ENCODE measurements at regions not wholly inside any gene's neighbourhood (a gene's known extent, or its start where the extent isn't known, plus 50 kb on each side); places are given as distances from the start of the nearest gene placed in this dataset.
A peak's percentile ranks its signal among the peaks of the same experiment; 100 is the strongest.

- DNase-seq (ENCODE audit: low read depth) = no peak
These were observed 53.3 kb downstream of the BLID start for GRCh38 chr11:122062763-122063162.

DNA sequence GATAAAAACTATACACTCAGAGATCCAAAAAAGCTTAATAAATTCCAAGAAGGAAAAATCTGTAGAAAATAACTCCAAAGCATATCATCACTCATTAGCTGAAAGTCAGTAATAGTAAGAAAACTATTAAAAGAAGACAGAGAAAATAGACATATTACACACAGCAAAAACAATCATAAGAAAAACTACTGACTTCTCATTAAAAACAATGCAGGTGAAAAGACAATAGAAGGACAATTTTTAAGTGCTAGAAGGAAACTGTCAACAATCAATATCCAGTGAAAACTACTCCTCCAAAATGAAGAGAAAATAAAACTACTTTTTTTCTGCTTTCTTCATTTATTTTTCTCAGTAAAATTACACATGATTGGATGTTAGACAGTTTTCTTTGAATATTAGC is 56.5 kb downstream of the BLID start:
- no peak for DNase-seq (ENCODE audit: low read depth)

DNA sequence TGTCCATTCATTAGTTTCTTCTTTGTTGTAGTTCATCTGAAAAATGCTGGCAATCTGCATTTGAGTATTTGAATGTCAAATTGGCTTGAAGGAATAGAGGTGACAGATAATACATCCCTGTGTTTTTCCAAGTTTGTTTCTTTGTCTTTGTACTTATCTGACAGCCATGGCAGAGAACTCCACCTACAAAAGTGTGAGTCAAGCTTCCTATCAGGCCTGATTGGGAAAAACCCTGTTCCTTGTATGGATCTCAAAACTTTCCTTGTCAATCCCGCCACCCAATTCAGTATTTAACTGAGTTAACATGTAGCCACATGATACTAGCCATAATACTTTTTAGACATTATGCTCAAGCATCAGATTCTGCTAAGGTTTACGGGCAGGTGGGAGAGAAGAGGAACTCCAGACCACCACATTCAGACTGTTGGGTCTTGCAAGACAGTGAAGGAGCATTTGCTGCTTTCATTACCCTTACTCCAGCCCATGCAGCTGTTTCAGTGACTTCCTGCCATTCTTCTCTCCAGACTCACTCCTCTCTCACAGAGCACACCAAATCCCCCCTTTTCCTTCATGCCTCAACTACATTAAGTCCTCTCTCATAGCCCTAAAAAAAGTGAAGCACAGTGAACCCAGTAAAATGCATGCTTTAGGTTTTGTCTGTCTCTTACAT is 65.9 kb downstream of the BLID start:
- DNase-seq (ENCODE audit: low read depth) = no peak

DNA sequence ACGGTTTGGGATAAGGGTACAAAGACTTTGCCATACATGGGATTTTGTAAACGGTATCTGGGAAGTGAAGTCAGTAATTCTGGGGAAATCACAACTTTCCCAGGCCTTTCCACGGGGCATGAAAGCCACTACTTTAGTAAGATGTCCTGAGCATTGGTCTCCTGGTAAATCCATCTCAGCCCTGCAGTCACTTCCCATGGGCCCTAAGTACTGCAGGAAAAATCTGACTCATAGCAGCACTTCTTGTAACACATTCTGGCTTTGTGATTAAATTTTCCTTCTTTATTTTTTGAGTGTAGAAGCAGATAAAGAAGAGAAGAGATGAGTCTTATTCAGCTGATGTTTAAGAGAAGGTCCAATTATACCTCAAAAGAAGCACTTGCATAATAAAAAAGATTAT is 67.6 kb downstream of the BLID start:
- DNase-seq (ENCODE audit: low read depth) = peak; percentile 38

GRCh38 chr11:122046846-122047245 is 69.2 kb downstream of the BLID start:
- peak; percentile 85 for DNase-seq (ENCODE audit: low read depth)

- no peak for DNase-seq (ENCODE audit: low read depth)
These were observed 69.6 kb downstream of the BLID start for GRCh38 chr11:122046438-122046837.

DNA sequence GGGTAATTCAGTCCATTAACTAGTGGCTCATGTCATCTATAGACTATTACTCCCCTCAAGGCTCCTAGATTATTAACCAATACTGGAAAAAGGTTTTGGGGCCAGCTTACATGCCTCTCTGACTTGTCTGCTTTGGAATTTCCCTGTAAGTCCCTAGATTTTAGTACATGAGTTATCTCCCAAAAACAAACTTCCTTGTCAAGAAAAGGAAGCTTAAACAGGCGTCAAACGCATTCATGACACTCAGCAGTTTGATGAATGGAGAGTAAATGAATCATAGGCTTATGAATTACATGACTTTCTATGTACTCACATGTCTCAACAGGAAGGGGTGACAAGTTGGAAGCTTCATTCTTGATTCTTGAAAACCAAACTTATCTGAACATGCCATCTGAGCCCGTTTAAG is 70.8 kb downstream of the BLID start:
- DNase-seq (ENCODE audit: low read depth) = peak; percentile 82

DNA sequence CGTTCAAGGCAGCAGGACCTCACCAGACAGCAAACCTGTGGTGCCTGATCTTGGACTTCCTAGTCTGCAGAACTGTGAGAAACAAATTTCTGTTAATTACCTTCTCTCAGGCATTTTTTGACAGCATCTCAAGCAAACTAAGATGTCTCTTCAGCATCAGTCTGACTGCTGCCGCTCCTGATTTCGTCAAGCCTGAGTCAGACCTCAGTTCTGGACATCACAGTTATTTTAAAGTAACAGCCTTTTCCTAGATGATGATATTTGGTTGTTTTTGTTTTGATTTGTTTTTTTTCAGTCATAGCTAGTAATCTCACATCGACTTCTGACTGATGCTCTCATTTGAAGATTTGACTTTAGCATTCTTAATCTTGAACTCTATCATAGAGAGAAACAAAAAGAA is 71.9 kb downstream of the BLID start:
- DNase-seq (ENCODE audit: low read depth) = no peak

DNA sequence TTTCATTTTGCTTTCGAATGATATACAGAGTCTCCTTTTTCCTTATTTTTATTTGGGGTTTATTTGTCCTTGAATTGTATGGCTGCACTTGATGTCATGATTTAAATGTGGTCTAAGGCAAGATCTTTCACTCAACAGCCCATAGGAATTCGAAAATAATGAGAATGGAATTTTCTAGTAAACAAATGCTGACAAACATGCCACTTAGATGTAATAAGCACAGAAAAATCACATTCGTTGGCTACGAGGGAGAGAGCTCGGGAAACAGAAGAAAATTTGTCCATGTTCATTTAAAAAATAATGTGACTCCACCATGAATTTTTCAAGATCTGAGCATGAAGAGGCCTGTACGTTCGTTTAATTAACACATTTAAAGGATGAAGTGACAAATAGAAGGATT is 73.0 kb downstream of the BLID start:
- no peak for DNase-seq (ENCODE audit: low read depth)

DNA sequence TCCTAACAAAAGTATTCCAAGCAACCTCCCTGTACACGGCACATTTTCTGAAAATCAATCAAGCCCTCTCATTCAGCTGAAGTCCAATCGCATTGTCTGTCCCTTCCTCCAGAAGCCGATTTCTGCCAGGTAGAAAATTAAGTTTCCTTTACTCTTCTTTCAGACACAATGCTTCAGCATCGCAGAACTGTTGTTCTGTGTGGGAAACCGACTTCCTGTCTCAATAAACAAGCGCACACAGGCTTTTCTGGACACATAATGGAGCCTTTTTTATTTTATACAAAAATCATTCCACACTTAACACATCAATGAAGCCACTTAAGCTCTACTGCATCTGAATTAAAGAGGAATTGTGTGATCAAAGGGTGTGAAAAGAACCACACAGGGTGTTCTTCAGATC is 75.6 kb downstream of the BLID start:
- no peak for DNase-seq (ENCODE audit: low read depth)

DNA sequence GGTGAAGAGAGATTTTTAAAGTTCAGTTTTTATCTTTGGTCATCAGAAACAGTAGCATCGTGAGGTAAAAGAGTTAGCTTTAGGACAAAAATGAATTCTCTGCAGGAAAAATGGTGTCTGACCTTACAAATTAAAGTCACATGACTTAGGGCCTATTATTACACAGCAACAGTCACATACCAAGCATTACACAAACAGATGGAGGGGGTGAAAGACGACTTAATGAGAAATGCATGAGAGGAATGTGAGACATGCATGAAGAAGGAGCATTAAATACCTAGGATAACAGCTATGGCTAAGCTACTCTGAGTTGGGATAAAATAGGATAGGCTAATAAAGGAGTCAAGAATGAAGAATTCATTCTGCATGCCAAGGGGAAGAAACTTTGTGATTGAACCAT is 77.5 kb downstream of the BLID start:
- peak; percentile 89 for DNase-seq (ENCODE audit: low read depth)

GRCh38 chr11:122037911-122038310 is 78.1 kb downstream of the BLID start:
- DNase-seq (ENCODE audit: low read depth) = no peak

DNA sequence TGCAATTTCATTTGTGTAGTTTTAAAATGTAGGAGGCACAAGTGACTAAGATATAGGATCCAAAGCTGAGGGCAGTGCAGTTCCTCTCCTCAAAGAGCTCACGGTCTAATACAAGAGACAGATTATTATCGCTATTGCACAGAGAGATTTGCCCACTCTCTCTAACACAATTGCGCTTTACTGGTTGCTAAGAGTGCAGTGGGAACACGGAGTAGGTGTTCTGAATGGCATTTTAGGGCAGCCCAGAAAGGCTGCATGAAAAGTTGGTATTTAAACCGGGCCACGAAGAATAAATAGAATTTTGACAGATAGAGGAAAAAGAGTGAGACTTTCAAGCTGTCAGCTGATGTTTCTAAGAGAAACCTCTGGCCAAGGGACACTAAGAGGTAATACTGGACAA is 79.5 kb downstream of the BLID start:
- DNase-seq (ENCODE audit: low read depth) = no peak

DNA sequence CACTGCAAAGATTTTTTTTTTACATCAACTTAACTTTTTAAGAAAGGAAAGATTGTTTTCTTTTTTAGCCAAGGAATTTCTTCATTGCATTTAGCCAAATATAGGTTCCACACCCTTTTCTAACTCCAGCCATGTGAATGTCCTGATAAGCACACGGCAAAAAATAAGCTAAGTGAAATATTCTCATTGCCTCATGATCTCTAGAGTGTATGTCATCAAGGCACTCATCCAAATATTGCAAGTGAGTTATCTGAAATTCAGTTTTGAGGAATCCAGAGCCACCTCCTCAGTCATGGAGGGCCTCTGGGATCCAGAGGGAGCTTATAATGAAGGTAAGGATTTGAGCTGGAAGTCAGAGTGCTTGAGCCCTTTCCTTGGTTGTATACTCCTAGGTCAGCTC is 80.0 kb downstream of the BLID start:
- peak; percentile 76 for DNase-seq (ENCODE audit: low read depth)

DNA sequence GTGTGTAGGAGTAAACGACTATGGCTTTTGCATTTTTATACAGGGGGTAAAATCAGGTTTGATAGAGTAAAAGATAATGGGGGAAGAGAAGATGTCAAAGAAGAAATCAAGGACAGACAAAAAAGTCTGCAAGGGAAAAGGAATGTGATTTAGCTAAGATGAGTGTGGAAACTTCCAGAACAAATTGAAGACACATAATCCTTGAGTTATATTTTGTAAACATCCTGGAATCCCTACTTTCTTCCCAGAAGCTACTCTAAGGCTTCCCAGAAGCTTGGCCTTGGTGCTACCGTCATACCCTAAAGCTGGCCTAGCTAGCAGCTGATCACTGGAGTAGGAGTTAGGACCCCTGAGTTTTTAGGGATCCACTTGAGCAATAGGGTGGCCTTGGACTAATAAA is 82.4 kb downstream of the BLID start:
- DNase-seq (ENCODE audit: low read depth) = peak; percentile 49

- DNase-seq (ENCODE audit: low read depth) = no peak
These were observed 82.8 kb downstream of the BLID start for GRCh38 chr11:122033193-122033592.

GRCh38 chr11:122032317-122032716 is 83.7 kb downstream of the BLID start:
- no peak for DNase-seq (ENCODE audit: low read depth)

- DNase-seq (ENCODE audit: low read depth) = no peak
These were observed 84.2 kb downstream of the BLID start for GRCh38 chr11:122031813-122032212.

DNA sequence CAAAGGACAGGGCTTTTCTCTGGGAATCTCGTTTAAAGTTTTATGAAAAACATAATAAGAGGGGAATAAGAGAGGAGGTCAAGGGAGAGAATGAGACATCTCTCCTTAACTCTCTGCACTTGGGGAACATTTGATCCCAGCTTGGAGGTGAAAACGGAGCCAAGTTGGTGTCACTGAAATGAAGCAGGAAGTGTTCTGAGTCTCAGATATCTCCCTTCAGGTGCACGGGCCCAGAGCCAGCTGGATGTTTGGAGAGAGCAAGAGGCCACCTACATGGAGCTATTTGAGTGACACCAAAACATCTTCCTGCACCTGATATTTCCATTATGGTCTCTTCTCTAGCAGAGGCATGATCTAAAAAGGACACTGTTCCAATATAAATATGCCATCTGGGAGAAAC is 85.7 kb downstream of the BLID start:
- no peak for DNase-seq (ENCODE audit: low read depth)

- DNase-seq (ENCODE audit: low read depth) = no peak
These were observed 87.5 kb downstream of the BLID start for GRCh38 chr11:122028545-122028944.

DNA sequence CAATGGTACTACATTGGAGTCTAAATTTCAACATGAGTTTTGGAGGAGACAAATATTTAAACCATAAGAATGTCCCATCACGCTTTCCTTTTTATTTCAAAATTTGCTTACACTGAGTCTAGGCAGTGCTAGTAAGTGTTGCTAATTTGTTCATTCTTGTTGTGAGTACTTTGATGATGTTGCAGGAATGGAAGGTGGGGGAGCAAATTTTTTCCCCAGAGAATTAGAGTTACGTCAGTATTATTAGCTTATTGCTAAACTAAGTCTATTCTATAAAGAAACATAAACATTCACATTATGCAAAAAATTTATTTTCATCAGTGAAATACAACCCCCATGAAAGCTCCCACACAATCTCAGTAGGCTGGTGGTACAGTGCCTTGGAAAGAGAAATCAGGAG is 88.0 kb downstream of the BLID start:
- no peak for DNase-seq (ENCODE audit: low read depth)

GRCh38 chr11:122025757-122026156 is 90.3 kb downstream of the BLID start:
- DNase-seq (ENCODE audit: low read depth) = no peak

- no peak for DNase-seq (ENCODE audit: low read depth)
These were observed 91.7 kb downstream of the BLID start for GRCh38 chr11:122024278-122024677.

GRCh38 chr11:122023614-122024250 is 92.3 kb downstream of the BLID start:
- DNase-seq (ENCODE audit: low read depth) = peak; percentile 41
